ENCODE measurements at regions not wholly inside any gene's neighbourhood (a gene's known extent, or its start where the extent isn't known, plus 50 kb on each side); places are given as distances from the start of the nearest gene placed in this dataset.

- H3K9ac ChIP-seq = no peak overlapping the region
- TF ChIP-seq CTCF (IDR thresholded peaks at IDR 0.05) = no peak
- H3K27me3 ChIP-seq (ENCODE audit: control insufficient read depth, insufficient read depth, low read length) = no peaks in the 10 kb centered on the region
- no peak overlapping the region for H3K4me2 ChIP-seq (ENCODE audit: low read length)
- H3K9me3 ChIP-seq (ENCODE audit: control insufficient read depth, low read length) = no peaks in the 10 kb centered on the region
- no peak overlapping the region for H3K4me3 ChIP-seq (ENCODE audit: low read depth, low read length)
- no peaks in the 10 kb centered on the region for H3K36me3 ChIP-seq (ENCODE audit: control insufficient read depth, insufficient read depth, low read length)
- no peaks in the 10 kb centered on the region for H3K79me2 ChIP-seq
- no peak overlapping the region for H2AFZ ChIP-seq
- no peak overlapping the region for H3K27ac ChIP-seq
- no peaks in the 10 kb centered on the region for H3K4me1 ChIP-seq
Observed at GRCh38 chr10:61188101-61188500, 244.1 kb upstream of the RHOBTB1 start.

- H2AFZ ChIP-seq = no peak overlapping the region
- no peak overlapping the region for H3K27ac ChIP-seq
- H3K36me3 ChIP-seq (ENCODE audit: control insufficient read depth, insufficient read depth, low read length) = no peaks in the 10 kb centered on the region
- H3K79me2 ChIP-seq = no peaks in the 10 kb centered on the region
- no peaks in the 10 kb centered on the region for H3K27me3 ChIP-seq (ENCODE audit: control insufficient read depth, insufficient read depth, low read length)
- no peak overlapping the region for H3K4me2 ChIP-seq (ENCODE audit: low read length)
- H3K4me1 ChIP-seq = no peaks in the 10 kb centered on the region
- H3K4me3 ChIP-seq (ENCODE audit: low read depth, low read length) = no peak overlapping the region
- TF ChIP-seq CTCF (IDR thresholded peaks at IDR 0.05) = no peak
- H3K9ac ChIP-seq = no peak overlapping the region
- H3K9me3 ChIP-seq (ENCODE audit: control insufficient read depth, low read length) = no peaks in the 10 kb centered on the region
Observed at GRCh38 chr10:61187601-61188000, 243.6 kb upstream of the RHOBTB1 start.

GRCh38 chr10:61186408-61186807 is 242.4 kb upstream of the RHOBTB1 start:
- no peaks in the 10 kb centered on the region for H3K79me2 ChIP-seq
- no peak overlapping the region for H3K4me2 ChIP-seq (ENCODE audit: low read length)
- H3K4me3 ChIP-seq (ENCODE audit: low read depth, low read length) = no peak overlapping the region
- no peak overlapping the region for H3K9ac ChIP-seq
- H3K9me3 ChIP-seq (ENCODE audit: control insufficient read depth, low read length) = no peaks in the 10 kb centered on the region
- H3K27ac ChIP-seq = no peak overlapping the region
- no peak overlapping the region for H2AFZ ChIP-seq
- H3K4me1 ChIP-seq = no peaks in the 10 kb centered on the region
- no peak for TF ChIP-seq CTCF (IDR thresholded peaks at IDR 0.05)
- no peaks in the 10 kb centered on the region for H3K36me3 ChIP-seq (ENCODE audit: control insufficient read depth, insufficient read depth, low read length)
- no peaks in the 10 kb centered on the region for H3K27me3 ChIP-seq (ENCODE audit: control insufficient read depth, insufficient read depth, low read length)

GRCh38 chr10:61184429-61184828 is 240.4 kb upstream of the RHOBTB1 start:
- no peak overlapping the region for H3K27ac ChIP-seq
- H3K79me2 ChIP-seq = no peaks in the 10 kb centered on the region
- no peaks in the 10 kb centered on the region for H3K36me3 ChIP-seq (ENCODE audit: control insufficient read depth, insufficient read depth, low read length)
- no peaks in the 10 kb centered on the region for H3K4me1 ChIP-seq
- no peaks in the 10 kb centered on the region for H3K27me3 ChIP-seq (ENCODE audit: control insufficient read depth, insufficient read depth, low read length)
- TF ChIP-seq CTCF (IDR thresholded peaks at IDR 0.05) = no peak
- H3K4me2 ChIP-seq (ENCODE audit: low read length) = no peak overlapping the region
- no peak overlapping the region for H2AFZ ChIP-seq
- H3K9ac ChIP-seq = no peak overlapping the region
- no peak overlapping the region for H3K4me3 ChIP-seq (ENCODE audit: low read depth, low read length)
- H3K9me3 ChIP-seq (ENCODE audit: control insufficient read depth, low read length) = no peaks in the 10 kb centered on the region

GRCh38 chr10:61183967-61184366 is 240.0 kb upstream of the RHOBTB1 start:
- Histone ChIP-seq H3K4me3 (ENCODE audit: low read depth, low read length) (no peak overlapping the region), H3K9me3 (ENCODE audit: control insufficient read depth, low read length) (no peaks in the 10 kb centered on the region), H3K36me3 (ENCODE audit: control insufficient read depth, insufficient read depth, low read length) (no peaks in the 10 kb centered on the region), H3K4me2 (ENCODE audit: low read length) (no peak overlapping the region), H3K27me3 (ENCODE audit: control insufficient read depth, insufficient read depth, low read length) (no peaks in the 10 kb centered on the region), H3K27ac (no peak overlapping the region), H2AFZ (no peak overlapping the region), H3K9ac (no peak overlapping the region), H3K4me1 (no peaks in the 10 kb centered on the region), H3K79me2 (no peaks in the 10 kb centered on the region)
- TF ChIP-seq CTCF (IDR thresholded peaks at IDR 0.05) = no peak

Measured in parathyroid adenoma (tissue), 2 donors.